VCaP (cell line): ENCODE measurements at regions not wholly inside any gene's neighbourhood (a gene's known extent, or its start where the extent isn't known, plus 50 kb on each side); places are given as distances from the start of the nearest gene placed in this dataset.

Experiments
- H3K27ac ChIP-seq: fragments of 450-650 bp; 2 replicates; pipeline ENCODE4 v1.5.1; 2017
- CTCF ChIP-seq: fragments of 450-650 bp; conservative IDR thresholded peaks from 2 replicates; pipeline ENCODE4 v1.5.1; 2017; ENCODE audit warnings: mild to moderate bottlenecking, moderate library complexity

GRCh38 chr10:91144961-91145360 is 75.5 kb upstream of the PCGF5 start:
- no peak overlapping the region for H3K27ac ChIP-seq
- no peak for TF ChIP-seq CTCF

GRCh38 chr10:91146146-91146545 is 74.3 kb upstream of the PCGF5 start:
- H3K27ac ChIP-seq, result no peak overlapping the region
- TF ChIP-seq CTCF, result no peak

- no peak for TF ChIP-seq CTCF
- no peak overlapping the region for H3K27ac ChIP-seq
Observed at GRCh38 chr10:91149550-91149949, 70.9 kb upstream of the PCGF5 start.

- no peak for TF ChIP-seq CTCF
- H3K27ac ChIP-seq, result no peak overlapping the region
Observed at GRCh38 chr10:91150631-91151030, 69.8 kb upstream of the PCGF5 start.

- no peak for TF ChIP-seq CTCF
- H3K27ac ChIP-seq, result no peak overlapping the region
Observed at GRCh38 chr10:91153508-91153907, 67.0 kb upstream of the PCGF5 start.

- no peak for TF ChIP-seq CTCF
- no peak overlapping the region for H3K27ac ChIP-seq
Observed at GRCh38 chr10:91154842-91155241, 65.6 kb upstream of the PCGF5 start.

GRCh38 chr10:91156196-91156595 is 64.3 kb upstream of the PCGF5 start:
- no peak overlapping the region for H3K27ac ChIP-seq
- no peak for TF ChIP-seq CTCF
